Activated gamma-delta T cell treated with Interleukin-2 at 50 U/mL for 16 hours (primary cell): ENCODE measurements at regions not wholly inside any gene's neighbourhood (a gene's known extent, or its start where the extent isn't known, plus 50 kb on each side); places are given as distances from the start of the nearest gene placed in this dataset.
"Not testable (repeated sequence)": the region's sequence is repeated elsewhere in the genome, so short reads cannot be mapped to it uniquely, and the experiment has no call there.

Experiments
- DNase-seq: peaks from one replicate; pipeline ENCODE4 v3.0.0-alpha.2; 2020

GRCh38 chr7:29651477-29651876 is 87.8 kb downstream of the PRR15 start:
- no peak for DNase-seq

GRCh38 chr7:29652556-29652955 is 88.9 kb downstream of the PRR15 start:
- DNase-seq, result no peak

- DNase-seq, result not testable (repeated sequence)
Measured at GRCh38 chr7:29654340-29654739, 90.7 kb downstream of the PRR15 start.

GRCh38 chr7:29657288-29657687 is 93.7 kb downstream of the PRR15 start:
- no peak for DNase-seq

GRCh38 chr7:29657856-29658255 is 94.2 kb downstream of the PRR15 start:
- DNase-seq, result no peak

GRCh38 chr7:29659213-29659612 is 95.6 kb downstream of the PRR15 start:
- DNase-seq, result not testable (repeated sequence)

GRCh38 chr7:29662899-29663298 is 99.3 kb downstream of the PRR15 start:
- not testable (repeated sequence) for DNase-seq

GRCh38 chr7:29664999-29665398 is 101.4 kb downstream of the PRR15 start:
- not testable (repeated sequence) for DNase-seq

- DNase-seq, result not testable (repeated sequence)
Measured at GRCh38 chr7:29667096-29667669, 103.5 kb downstream of the PRR15 start.

- not testable (repeated sequence) for DNase-seq
Measured at GRCh38 chr7:29671286-29671685, 107.7 kb downstream of the PRR15 start.

GRCh38 chr7:29673635-29674034 is 110.0 kb downstream of the PRR15 start:
- DNase-seq, result not testable (repeated sequence)

GRCh38 chr7:29674626-29675025 is 111.0 kb downstream of the PRR15 start:
- not testable (repeated sequence) for DNase-seq

- DNase-seq, result not testable (repeated sequence)
Measured at GRCh38 chr7:29677254-29677653, 113.6 kb downstream of the PRR15 start.

- DNase-seq, result not testable (repeated sequence)
Measured at GRCh38 chr7:29679963-29680362, 116.3 kb downstream of the PRR15 start.

- DNase-seq, result not testable (repeated sequence)
Measured at GRCh38 chr7:29680601-29681000, 117.0 kb downstream of the PRR15 start.

GRCh38 chr7:29684151-29684786 is 120.6 kb downstream of the PRR15 start:
- DNase-seq, result not testable (repeated sequence)

- peak; percentile 36 for DNase-seq
Measured at GRCh38 chr7:29684787-29685650, 121.3 kb upstream of the WIPF3 start.

- DNase-seq, result not testable (repeated sequence)
Measured at GRCh38 chr7:29685651-29686271, 120.5 kb upstream of the WIPF3 start.

GRCh38 chr7:29690510-29690909 is 115.8 kb upstream of the WIPF3 start:
- DNase-seq, result not testable (repeated sequence)

- DNase-seq, result not testable (repeated sequence)
Measured at GRCh38 chr7:29696402-29696801, 109.9 kb upstream of the WIPF3 start.

GRCh38 chr7:29699723-29700122 is 106.6 kb upstream of the WIPF3 start:
- DNase-seq, result not testable (repeated sequence)

GRCh38 chr7:29701540-29701939 is 104.8 kb upstream of the WIPF3 start:
- DNase-seq, result not testable (repeated sequence)

- not testable (repeated sequence) for DNase-seq
Measured at GRCh38 chr7:29703830-29704229, 102.5 kb upstream of the WIPF3 start.
